ENCODE measurements at regions not wholly inside any gene's neighbourhood (a gene's known extent, or its start where the extent isn't known, plus 50 kb on each side); places are given as distances from the start of the nearest gene placed in this dataset.

DNA sequence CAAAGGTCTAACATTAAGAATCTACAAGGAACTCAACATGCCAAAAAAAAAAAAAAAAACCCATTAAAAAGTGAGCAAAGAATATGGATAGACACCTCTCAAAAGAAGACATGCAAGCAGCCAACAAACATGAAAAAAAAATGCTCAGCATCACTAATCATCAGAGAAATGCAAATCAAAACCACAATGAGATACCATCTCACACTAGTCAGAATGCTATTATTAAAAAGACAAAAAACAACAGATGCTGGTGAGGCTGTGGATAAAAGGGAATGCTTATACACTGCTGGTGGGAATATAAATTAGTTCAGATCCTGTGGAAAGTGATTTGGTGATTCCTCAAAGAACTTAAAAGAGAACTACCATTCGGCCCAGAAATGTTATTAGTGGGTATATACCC, 257.7 kb upstream of the PLET1 start:
- TF ChIP-seq CTCF (IDR thresholded peaks at IDR 0.05; ENCODE audit: poor library complexity) (no peak), EZH2phosphoT487 (IDR thresholded peaks at IDR 0.05; ENCODE audit: low read depth, severe bottlenecking, unreplicated experiment) (no peak)

All from hepatocyte (in vitro differentiated cells).